ENCODE measurements at regions not wholly inside any gene's neighbourhood (a gene's known extent, or its start where the extent isn't known, plus 50 kb on each side); places are given as distances from the start of the nearest gene placed in this dataset.

DNA sequence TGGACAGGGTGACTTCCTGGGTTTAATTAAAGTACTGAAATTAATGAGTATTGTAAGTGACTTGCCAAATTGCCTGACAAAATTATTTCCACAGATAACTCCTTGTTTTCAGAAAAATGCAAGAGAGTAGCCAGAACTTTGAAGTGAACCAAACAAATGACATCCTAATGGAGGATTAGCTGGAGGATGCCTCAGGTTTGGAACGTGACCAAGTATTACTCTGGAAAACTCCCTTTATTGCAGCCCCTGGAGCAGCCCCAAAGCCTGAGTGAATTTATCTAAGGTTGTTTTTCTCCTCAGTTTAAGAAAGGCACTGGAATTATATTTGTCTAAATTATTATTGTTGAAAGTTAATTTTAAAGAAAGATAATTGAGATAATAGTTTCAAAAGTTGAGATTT is 343.6 kb upstream of the MTNR1B start:
- TF ChIP-seq, protein P1, sequence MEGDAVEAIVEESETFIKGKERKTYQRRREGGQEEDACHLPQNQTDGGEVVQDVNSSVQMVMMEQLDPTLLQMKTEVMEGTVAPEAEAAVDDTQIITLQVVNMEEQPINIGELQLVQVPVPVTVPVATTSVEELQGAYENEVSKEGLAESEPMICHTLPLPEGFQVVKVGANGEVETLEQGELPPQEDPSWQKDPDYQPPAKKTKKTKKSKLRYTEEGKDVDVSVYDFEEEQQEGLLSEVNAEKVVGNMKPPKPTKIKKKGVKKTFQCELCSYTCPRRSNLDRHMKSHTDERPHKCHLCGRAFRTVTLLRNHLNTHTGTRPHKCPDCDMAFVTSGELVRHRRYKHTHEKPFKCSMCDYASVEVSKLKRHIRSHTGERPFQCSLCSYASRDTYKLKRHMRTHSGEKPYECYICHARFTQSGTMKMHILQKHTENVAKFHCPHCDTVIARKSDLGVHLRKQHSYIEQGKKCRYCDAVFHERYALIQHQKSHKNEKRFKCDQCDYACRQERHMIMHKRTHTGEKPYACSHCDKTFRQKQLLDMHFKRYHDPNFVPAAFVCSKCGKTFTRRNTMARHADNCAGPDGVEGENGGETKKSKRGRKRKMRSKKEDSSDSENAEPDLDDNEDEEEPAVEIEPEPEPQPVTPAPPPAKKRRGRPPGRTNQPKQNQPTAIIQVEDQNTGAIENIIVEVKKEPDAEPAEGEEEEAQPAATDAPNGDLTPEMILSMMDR (IDR thresholded peaks at IDR 0.05): no peak
- no peak for TF ChIP-seq POLR2A (IDR thresholded peaks at IDR 0.05)
